ENCODE measurements at regions not wholly inside any gene's neighbourhood (a gene's known extent, or its start where the extent isn't known, plus 50 kb on each side); places are given as distances from the start of the nearest gene placed in this dataset.
A peak's percentile ranks its signal among the peaks of the same experiment; 100 is the strongest.

- DNase-seq (ENCODE audit: low read depth), result no peak
These were observed 64.3 kb downstream of the MRPL14 start for GRCh38 chr6:44062771-44063560.

- no peak for DNase-seq (ENCODE audit: low read depth)
These were observed 65.0 kb downstream of the MRPL14 start for GRCh38 chr6:44062105-44062770.

GRCh38 chr6:44061375-44062104, 65.7 kb downstream of the MRPL14 start:
- peak; percentile 83 for DNase-seq (ENCODE audit: low read depth)

DNA sequence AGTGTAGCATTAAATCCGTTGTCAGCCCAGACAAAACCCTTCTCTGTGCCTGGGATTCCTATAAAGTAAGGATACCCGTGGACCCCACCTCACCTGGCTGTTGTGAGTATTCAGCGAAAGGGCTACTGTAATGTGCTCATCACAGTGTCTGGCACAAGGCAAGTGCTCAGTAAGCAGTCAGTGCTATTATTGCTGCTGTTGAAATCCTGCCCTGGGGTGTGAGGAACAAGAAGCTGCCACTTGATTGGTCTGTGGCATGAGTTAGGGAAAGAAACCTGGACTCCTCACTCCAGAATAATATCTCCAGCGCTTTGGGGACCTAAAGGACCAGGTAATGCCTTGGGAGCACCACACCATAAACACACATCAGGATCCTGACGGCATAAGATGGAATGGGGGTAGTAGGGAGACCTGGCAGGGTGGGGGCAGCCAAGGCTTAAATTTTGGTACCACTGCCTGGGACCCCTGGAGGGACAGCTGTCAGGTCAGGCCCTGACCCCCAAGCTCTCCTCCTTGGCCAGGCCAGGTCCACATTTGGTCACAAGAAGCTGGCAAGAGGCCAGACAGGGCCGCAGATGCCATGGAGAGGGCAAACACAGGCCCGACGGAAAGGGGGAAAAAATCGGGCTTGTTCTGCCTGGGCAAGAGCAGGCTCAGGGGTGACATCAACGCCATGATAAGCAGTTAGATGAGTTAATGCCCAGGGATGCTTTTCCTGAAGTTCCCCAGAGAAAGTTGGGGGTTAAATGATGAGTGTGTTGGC, 66.5 kb downstream of the MRPL14 start:
- DNase-seq (ENCODE audit: low read depth), result no peak

DNA sequence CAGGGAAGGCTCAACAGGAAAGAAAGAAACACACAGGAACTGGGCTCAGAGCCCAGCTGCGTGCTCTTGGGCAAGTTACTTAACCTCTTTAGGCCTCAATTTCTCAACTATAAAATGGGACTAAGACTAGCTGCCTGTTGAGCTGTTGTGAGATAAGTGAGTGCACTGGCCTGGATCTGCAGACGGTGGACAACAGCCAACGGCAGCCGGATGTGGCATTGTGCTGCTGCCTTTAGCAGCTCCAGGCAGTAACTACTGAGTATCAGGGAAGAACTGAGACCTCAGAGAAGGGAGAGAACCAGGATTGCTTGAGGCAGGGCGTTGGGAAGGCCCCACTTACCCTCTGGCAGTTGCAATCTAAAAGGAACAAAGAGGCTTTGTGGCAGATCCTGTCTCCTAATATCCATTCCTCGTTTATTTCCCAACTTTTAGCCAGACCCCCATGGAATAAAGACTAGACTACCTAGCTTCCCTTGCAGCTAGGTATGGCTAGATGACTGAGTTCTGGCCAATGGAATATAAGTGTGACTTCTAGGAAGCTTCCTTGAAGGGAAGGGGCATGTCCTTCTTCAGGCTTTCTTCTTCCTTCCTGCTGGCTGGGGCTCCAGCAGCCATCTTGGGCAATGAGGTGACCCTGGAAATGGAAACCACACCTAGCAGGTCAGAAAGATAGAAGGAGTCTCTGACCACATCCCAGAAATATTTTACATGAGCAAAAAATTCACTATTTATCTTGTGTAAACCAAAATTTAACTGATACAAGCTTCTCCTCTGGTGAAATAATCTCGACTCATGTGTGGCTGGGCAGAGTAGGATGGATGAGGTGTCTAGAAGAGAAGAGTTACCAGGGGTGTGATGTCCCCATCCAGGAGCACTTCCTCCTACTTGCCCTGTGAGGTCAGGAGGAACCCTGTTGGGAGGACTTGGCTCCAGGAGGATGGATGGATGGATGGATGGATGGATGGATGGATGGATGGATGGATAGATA, 67.6 kb downstream of the MRPL14 start:
- DNase-seq (ENCODE audit: low read depth), result no peak

GRCh38 chr6:44058617-44059358, 68.5 kb downstream of the MRPL14 start:
- DNase-seq (ENCODE audit: low read depth), result peak; percentile 100

DNA sequence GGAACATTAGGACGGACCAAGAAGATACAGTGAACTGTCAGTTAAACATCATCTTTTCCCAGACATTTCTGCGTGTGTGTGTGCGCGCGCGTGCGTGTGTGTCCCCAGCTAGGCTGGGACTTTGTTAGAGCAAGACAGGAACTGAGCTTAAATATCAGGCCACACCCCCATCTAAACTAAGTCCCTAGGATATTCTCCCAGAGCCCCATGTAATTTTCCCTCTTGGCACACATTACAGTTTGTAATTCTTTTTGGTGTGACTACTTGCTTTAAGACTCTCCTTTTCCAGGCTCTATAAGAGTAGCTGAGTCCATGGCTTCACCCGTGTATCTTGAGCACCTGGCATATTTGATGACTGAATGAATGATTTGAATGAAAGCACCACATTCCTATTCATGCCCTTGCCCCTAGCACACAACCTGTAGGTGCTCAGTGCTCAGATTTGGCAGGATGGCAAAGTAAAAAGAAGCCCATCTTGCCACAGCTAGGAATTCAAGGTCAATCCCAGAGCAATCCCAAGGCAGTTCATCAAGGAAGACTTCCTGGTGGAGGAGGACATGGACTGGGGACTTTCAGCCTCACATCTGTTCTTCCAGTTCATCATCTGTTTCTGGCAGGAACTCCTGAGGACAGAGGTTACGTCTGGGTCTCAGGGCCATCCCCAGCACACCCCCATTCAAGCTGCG, 69.2 kb downstream of the MRPL14 start:
- DNase-seq (ENCODE audit: low read depth), result peak; percentile 74

DNA sequence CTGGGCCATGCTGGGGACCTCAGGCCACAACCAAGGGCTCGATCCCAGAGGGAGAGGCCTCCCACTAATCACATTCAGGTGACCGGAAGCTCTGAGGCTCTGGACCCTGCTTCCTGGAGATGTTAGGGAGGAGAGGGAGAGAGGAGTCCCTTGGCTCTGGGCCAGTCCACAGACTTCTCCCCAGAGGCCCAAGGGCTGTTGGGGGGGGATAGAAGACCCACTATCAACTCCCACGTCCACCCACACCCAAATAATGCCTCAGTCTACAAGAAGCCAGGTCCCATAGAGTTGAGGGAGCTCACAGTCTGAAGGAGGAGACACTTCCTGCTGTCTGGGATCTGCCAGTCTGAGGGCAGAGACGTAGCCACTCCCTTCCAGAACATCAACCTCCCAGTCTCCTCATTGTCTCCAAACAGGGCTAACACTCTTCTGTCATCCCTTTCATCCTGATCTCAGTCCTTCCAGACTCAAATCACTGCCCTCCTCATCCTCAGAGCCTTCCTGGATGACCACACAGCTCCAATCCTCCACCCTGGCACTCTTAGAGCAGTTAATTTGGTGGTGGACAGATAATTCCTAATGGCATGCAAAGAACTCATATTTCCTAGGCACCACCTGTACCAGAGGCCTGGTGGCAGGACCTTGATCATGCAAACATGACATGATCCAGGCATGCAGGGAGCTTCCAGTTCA, 69.9 kb downstream of the MRPL14 start:
- DNase-seq (ENCODE audit: low read depth), result peak; percentile 77

- DNase-seq (ENCODE audit: low read depth), result peak; percentile 89
These were observed 70.6 kb downstream of the MRPL14 start for GRCh38 chr6:44056392-44057237.

GRCh38 chr6:44054721-44055559, 72.3 kb downstream of the MRPL14 start:
- DNase-seq (ENCODE audit: low read depth), result peak; percentile 98

DNA sequence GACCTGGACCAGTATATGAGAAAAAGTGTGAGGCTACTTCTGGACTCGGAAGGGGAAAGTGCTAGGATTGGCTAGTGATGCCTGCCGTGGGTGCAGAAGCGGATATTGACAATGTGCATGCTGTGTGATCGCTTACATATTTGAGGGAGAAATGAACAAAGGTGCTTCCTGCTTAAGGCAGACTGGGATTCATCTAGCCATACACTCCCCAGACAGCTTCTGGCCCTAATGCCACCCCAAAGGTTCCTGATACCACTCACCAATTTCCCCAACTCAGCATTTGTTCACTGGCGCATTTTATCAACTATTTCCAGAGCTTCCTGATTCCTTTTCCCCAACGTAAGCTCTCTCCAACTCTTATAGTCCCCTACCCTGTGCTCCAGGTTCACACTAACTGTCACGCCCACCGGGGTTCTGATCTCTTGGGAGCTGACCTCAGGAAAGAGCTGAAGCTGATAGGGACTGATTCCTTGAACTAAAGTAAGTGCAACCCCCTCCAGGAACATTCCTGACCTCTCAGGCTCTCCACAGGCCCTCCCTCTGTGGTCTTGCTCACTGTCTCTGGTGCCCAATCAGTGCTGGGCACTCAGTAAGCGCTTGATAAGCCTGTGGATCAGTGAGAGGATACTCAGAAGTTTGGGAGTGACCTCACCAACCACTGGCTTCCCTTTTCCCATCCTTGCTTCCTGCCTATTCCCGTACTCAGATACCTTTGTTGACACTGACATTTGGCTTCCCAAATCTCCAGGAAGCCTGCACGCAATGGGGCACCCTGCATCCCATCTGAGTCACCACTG, 73.3 kb downstream of the MRPL14 start:
- DNase-seq (ENCODE audit: low read depth), result peak; percentile 97

DNA sequence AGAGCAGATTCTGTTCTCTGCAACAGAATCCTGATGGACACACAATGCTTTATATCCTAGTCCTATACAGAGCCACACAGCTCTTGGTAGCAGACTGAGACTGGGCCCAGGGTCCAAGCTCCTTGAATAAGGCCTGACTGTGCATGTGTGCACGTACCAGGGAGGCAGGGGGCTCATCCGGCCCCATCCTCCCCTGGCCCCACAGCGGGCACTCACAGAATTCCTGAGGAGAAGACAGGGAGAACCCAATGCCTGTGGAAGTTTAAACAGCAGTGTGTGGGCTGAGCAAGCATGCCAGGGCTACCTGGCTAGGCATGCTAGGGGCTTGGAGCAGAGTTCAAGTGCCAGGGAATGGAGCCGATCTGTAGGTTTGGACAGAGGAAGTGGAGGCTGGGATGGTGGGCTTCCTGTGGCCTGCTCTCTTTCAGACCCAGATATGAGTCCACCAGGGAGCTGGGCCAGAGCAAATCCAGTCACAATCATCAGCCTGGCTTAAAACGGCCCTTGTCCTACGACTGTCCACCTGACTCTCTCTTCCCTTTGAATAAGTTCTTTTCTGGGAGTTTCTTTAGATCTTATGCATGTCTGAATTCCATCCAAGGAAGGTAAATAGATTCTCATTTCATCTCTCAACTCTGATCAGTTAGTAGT, 74.0 kb downstream of the MRPL14 start:
- DNase-seq (ENCODE audit: low read depth), result no peak

- peak; percentile 88 for DNase-seq (ENCODE audit: low read depth)
These were observed 74.7 kb downstream of the MRPL14 start for GRCh38 chr6:44052419-44053023.

DNA sequence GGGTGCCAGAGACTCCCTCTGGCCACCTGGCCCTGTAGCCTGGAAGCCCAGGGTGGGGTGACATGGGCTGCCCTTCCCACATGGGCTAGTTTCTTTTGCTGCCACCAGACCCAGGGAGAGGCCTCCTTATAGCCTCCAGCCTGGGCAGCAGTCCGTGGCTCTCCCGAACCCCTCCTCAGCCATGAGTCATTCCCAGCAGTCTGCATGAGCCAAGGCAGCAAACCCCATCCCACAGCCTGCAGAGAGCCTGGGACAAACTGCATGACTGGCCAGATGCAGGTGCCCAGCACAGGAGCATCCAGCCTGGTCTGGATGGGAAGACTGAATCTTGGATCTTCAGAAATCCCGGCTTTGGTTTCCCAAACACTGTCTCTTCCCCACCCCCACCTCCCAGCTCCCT, 75.7 kb downstream of the MRPL14 start:
- DNase-seq (ENCODE audit: low read depth), result peak; percentile 97

DNA sequence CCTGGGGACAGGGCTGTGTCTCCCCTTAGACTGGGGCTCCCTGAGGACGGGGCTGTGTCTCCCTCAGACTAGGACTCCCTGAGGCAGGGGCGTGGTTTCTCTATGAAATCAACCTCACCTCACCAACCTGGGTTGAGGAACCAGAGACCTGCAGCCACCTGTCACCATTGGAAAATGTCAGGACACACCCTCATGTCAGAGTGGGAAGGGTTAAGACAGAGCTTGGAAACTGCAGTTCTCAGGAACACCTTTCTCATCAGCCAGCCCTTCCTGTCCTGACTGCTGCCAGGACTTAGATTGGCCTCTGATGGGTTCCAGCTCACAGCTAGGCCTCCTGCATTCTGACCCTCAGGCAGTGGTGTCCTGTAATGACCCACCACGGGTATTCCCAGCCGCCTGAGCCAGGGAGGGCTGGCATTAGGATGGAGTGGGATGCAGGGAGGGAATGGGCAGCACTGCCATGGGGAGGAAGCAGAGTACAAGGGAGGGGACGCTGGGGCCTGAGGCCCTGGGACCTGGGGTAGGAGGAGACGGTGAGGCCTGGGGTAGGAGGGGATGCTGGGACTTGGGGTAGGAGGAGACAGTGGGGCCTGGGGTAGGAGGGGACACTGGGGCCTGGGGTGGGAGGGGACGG, 76.3 kb downstream of the MRPL14 start:
- peak; percentile 93 for DNase-seq (ENCODE audit: low read depth)

Data from M059J (cell line).